Activated CD4-positive, alpha-beta T cell treated with anti-CD3 and anti-CD28 coated beads for 36 hours (primary cell): ENCODE measurements at regions not wholly inside any gene's neighbourhood (a gene's known extent, or its start where the extent isn't known, plus 50 kb on each side); places are given as distances from the start of the nearest gene placed in this dataset.

Source experiments
- ATAC-seq: fragments of 200-7000 bp; cut with Tn5 transposase; one replicate; pipeline ENCODE4 v1.10.0; 2021; ENCODE audit warnings: mild to moderate bottlenecking, moderate library complexity
- CTCF ChIA-PET: fragments of 350-600 bp; sonication (Branson Sonifier 250); formaldehyde crosslinking; loops from one replicate; lab custom pipeline; 2021; ENCODE audit warnings: antibody characterized with exemption; lab: Charles Lee
- POLR2A ChIA-PET: fragments of 350-600 bp; sonication (Branson Sonifier 250); formaldehyde crosslinking; loops from one replicate; lab custom pipeline; 2021; ENCODE audit warnings: antibody characterized with exemption, inconsistent platforms; lab: Charles Lee
- DNase-seq: peaks from one replicate; pipeline ENCODE4 v3.0.0-alpha.2; 2020
- H3K27ac Mint-ChIP-seq: one replicate; pipeline ENCODE4 v1.8.0; 2021; ENCODE audit warnings: mixed read lengths
- H3K27me3 Mint-ChIP-seq: one replicate; pipeline ENCODE4 v1.8.0; 2021; ENCODE audit warnings: mixed read lengths
- H3K36me3 Mint-ChIP-seq: one replicate; pipeline ENCODE4 v1.8.0; 2021; ENCODE audit warnings: low read depth, mixed read lengths
- H3K4me1 Mint-ChIP-seq: one replicate; pipeline ENCODE4 v1.8.0; 2021; ENCODE audit warnings: mixed read lengths
- H3K4me3 Mint-ChIP-seq: one replicate; pipeline ENCODE4 v1.8.0; 2021; ENCODE audit warnings: mild to moderate bottlenecking, moderate library complexity, mixed read lengths
- H3K9me3 Mint-ChIP-seq: one replicate; pipeline ENCODE4 v1.8.0; 2021; ENCODE audit warnings: low read depth, mixed read lengths
- intact Hi-C, 2 experiments: fragments of 100-400 bp; cut with DNase I in 1 of 2; cut with micrococcal nuclease in 1 of 2; formaldehyde crosslinking; loops; one replicate each; pipeline versions ENCODE4 v1.14.2 to v1.15.1; 2022 to 2024; cut with DNase I, micrococcal nuclease

GRCh38 chr5:5370059-5370774 lies 52.3 kb upstream of the ICE1 start:
- no peak overlapping the region for H3K4me3 Mint-ChIP-seq
- ATAC-seq: no peak
- no peaks in the 10 kb centered on the region for H3K36me3 Mint-ChIP-seq
- no peak for DNase-seq
- intact Hi-C loops: no loop called here
- POLR2A ChIA-PET: no interaction called here
- H3K9me3 Mint-ChIP-seq: no peaks in the 10 kb centered on the region
- H3K27ac Mint-ChIP-seq: no peak overlapping the region
- H3K27me3 Mint-ChIP-seq: no peaks in the 10 kb centered on the region
- CTCF ChIA-PET: interaction anchor here (0.6 kb wide), 1 partner anchor 484 kb away, joined by 5 read pairs; no protein-coding TSS in a partner anchor
- H3K4me1 Mint-ChIP-seq: no peaks in the 10 kb centered on the region

- no peaks in the 10 kb centered on the region for H3K36me3 Mint-ChIP-seq
- ChIA-PET CTCF (no interaction called here), POLR2A (no interaction called here)
- H3K27me3 Mint-ChIP-seq: no peaks in the 10 kb centered on the region
- H3K4me1 Mint-ChIP-seq: no peaks in the 10 kb centered on the region
- DNase-seq: no peak
- H3K4me3 Mint-ChIP-seq: no peak overlapping the region
- intact Hi-C loops: no loop called here
- H3K9me3 Mint-ChIP-seq: no peaks in the 10 kb centered on the region
- no peak for ATAC-seq
- no peak overlapping the region for H3K27ac Mint-ChIP-seq
Observed at GRCh38 chr5:5371005-5371404, 51.5 kb upstream of the ICE1 start.

- Mint-ChIP-seq H3K27ac (no peak overlapping the region), H3K27me3 (no peaks in the 10 kb centered on the region), H3K9me3 (no peaks in the 10 kb centered on the region), H3K36me3 (no peaks in the 10 kb centered on the region), H3K4me3 (no peak overlapping the region), H3K4me1 (no peaks in the 10 kb centered on the region)
- ChIA-PET CTCF (no interaction called here), POLR2A (no interaction called here)
- ATAC-seq (no peak), DNase-seq (no peak)
- intact Hi-C loops: no loop called here
Observed at GRCh38 chr5:5371957-5372356, 50.5 kb upstream of the ICE1 start.

- intact Hi-C loops: no loop called here
- ChIA-PET CTCF (no interaction called here), POLR2A (no interaction called here)
- no peak for ATAC-seq
- no peaks in the 10 kb centered on the region for H3K4me1 Mint-ChIP-seq
- no peaks in the 10 kb centered on the region for H3K36me3 Mint-ChIP-seq
- no peaks in the 10 kb centered on the region for H3K27me3 Mint-ChIP-seq
- DNase-seq: no peak
- no peak overlapping the region for H3K27ac Mint-ChIP-seq
- H3K9me3 Mint-ChIP-seq: no peaks in the 10 kb centered on the region
- H3K4me3 Mint-ChIP-seq: no peak overlapping the region
Observed at GRCh38 chr5:5372511-5372910, 50.0 kb upstream of the ICE1 start.
